ENCODE measurements at regions not wholly inside any gene's neighbourhood (a gene's known extent, or its start where the extent isn't known, plus 50 kb on each side); places are given as distances from the start of the nearest gene placed in this dataset.

DNA sequence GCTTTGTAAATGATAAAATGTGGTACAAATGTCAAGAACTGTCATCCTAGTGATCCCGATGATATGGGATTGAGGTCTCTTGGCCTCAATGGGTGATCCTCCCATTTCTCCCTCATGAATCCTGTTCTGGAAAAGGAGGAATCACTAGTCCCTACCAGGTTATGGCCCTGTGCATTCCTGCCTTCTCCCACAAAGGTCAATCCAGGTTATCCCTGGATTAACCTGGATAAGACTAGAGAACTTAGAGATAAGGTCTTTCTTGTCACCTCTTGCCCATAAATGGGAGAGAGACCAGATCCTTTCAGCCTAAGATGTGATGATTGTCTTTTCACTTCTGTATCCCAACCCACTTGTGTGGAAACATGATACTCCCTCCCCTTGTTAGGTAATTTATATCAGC lies 396.7 kb downstream of the BUD13 start:
- H3K4me2 ChIP-seq = no peak overlapping the region
- H3K79me2 ChIP-seq (ENCODE audit: insufficient read depth) = no peaks in the 10 kb centered on the region
- no peaks in the 10 kb centered on the region for H3K27me3 ChIP-seq (ENCODE audit: insufficient read depth)
- POLR2A ChIA-PET = no interaction called here
- no peaks in the 10 kb centered on the region for H3F3A ChIP-seq (replicated peaks; ENCODE audit: insufficient read depth)
- no peak overlapping the region for H3K9ac ChIP-seq
- H3K9me2 ChIP-seq = no peaks in the 10 kb centered on the region; the same call in 1 of the 2 replicates
- peak overlapping the region in 1 of 2 experiments; percentile 74; a peak in 2 of 4 replicates for H3K27ac ChIP-seq (ENCODE audit: low read depth in 2 of 2, low read length in 1 of 2)
- no peak overlapping the region for H2AFZ ChIP-seq (ENCODE audit: low read depth)
- DNase-seq = no peak
- H3K4me3 ChIP-seq (ENCODE audit: low read depth in 2 of 2, low read length in 1 of 2) = no peak overlapping the region
- no peaks in the 10 kb centered on the region for H3K36me3 ChIP-seq (replicated peaks in 1 of 2; ENCODE audit: control insufficient read depth in 1 of 2, insufficient read depth in 2 of 2, low read length in 1 of 2)
- 73% methylated on average over 1 of the region's 1 CpG for WGBS (ENCODE audit: low lambda C conversion rate)
- peaks cover 0 to 32% of the 10 kb centered on the region in 2 experiments; a peak in 1 of 4 replicates for H3K4me1 ChIP-seq (ENCODE audit: control insufficient read depth in 1 of 2, insufficient read depth in 2 of 2, low read depth in 1 of 2, low read length in 1 of 2)
- no peaks in the 10 kb centered on the region for H3K9me3 ChIP-seq
- H4K20me1 ChIP-seq (ENCODE audit: insufficient read depth) = no peaks in the 10 kb centered on the region
- CTCF ChIA-PET = no interaction called here
- TF ChIP-seq, protein P1, sequence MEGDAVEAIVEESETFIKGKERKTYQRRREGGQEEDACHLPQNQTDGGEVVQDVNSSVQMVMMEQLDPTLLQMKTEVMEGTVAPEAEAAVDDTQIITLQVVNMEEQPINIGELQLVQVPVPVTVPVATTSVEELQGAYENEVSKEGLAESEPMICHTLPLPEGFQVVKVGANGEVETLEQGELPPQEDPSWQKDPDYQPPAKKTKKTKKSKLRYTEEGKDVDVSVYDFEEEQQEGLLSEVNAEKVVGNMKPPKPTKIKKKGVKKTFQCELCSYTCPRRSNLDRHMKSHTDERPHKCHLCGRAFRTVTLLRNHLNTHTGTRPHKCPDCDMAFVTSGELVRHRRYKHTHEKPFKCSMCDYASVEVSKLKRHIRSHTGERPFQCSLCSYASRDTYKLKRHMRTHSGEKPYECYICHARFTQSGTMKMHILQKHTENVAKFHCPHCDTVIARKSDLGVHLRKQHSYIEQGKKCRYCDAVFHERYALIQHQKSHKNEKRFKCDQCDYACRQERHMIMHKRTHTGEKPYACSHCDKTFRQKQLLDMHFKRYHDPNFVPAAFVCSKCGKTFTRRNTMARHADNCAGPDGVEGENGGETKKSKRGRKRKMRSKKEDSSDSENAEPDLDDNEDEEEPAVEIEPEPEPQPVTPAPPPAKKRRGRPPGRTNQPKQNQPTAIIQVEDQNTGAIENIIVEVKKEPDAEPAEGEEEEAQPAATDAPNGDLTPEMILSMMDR (IDR thresholded peaks at IDR 0.05) = no peak
- TF ChIP-seq FOSL2 (IDR thresholded peaks at IDR 0.05; ENCODE audit: borderline replicate concordance, low read depth) (no peak), EZH2phosphoT487 (IDR thresholded peaks at IDR 0.05; ENCODE audit: borderline replicate concordance, low read depth) (no peak), TEAD4 (IDR thresholded peaks at IDR 0.05; ENCODE audit: borderline replicate concordance, insufficient read depth) (no peak), MXI1 (IDR thresholded peaks at IDR 0.05; ENCODE audit: low read depth, low read length) (no peak), RCOR1 (IDR thresholded peaks at IDR 0.05; ENCODE audit: low read length) (no peak)
- TF ChIP-seq, protein P2, sequence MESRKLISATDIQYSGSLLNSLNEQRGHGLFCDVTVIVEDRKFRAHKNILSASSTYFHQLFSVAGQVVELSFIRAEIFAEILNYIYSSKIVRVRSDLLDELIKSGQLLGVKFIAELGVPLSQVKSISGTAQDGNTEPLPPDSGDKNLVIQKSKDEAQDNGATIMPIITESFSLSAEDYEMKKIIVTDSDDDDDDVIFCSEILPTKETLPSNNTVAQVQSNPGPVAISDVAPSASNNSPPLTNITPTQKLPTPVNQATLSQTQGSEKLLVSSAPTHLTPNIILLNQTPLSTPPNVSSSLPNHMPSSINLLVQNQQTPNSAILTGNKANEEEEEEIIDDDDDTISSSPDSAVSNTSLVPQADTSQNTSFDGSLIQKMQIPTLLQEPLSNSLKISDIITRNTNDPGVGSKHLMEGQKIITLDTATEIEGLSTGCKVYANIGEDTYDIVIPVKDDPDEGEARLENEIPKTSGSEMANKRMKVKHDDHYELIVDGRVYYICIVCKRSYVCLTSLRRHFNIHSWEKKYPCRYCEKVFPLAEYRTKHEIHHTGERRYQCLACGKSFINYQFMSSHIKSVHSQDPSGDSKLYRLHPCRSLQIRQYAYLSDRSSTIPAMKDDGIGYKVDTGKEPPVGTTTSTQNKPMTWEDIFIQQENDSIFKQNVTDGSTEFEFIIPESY (IDR thresholded peaks at IDR 0.05; ENCODE audit: borderline replicate concordance, low read depth) = no peak

- POLR2A ChIA-PET = no interaction called here
- H3K36me3 ChIP-seq (replicated peaks in 1 of 2; ENCODE audit: control insufficient read depth in 1 of 2, insufficient read depth in 2 of 2, low read length in 1 of 2) = no peaks in the 10 kb centered on the region
Observed at GRCh38 chr11:116375221-116375620, 397.6 kb downstream of the BUD13 start.

More at GRCh38 chr11:116375221-116375620, 397.6 kb downstream of the BUD13 start:
- H4K20me1 ChIP-seq (ENCODE audit: insufficient read depth) = no peaks in the 10 kb centered on the region
- H3K27me3 ChIP-seq (ENCODE audit: insufficient read depth) = no peaks in the 10 kb centered on the region
- no peak for DNase-seq
- H3K4me2 ChIP-seq = no peak overlapping the region
- H3F3A ChIP-seq (replicated peaks; ENCODE audit: insufficient read depth) = no peaks in the 10 kb centered on the region
- H3K9me3 ChIP-seq = no peaks in the 10 kb centered on the region
- H3K4me3 ChIP-seq (ENCODE audit: low read depth in 2 of 2, low read length in 1 of 2) = no peak overlapping the region
- CTCF ChIA-PET = interaction anchor here (1.1 to 1.8 kb wide), 3 partner anchors 43 to 316 kb away, joined by 3 to 4 read pairs (median 3); no protein-coding TSS in a partner anchor
- no peak overlapping the region; a peak in 1 of 4 replicates for H3K27ac ChIP-seq (ENCODE audit: low read depth in 2 of 2, low read length in 1 of 2)
- TF ChIP-seq FOSL2 (IDR thresholded peaks at IDR 0.05; ENCODE audit: borderline replicate concordance, low read depth) (no peak), SMC3 (IDR thresholded peaks at IDR 0.05; ENCODE audit: low read depth, low read length) (peak; percentile 12; the same call in 1 of the 2 replicates), RAD21 (IDR thresholded peaks at IDR 0.05; ENCODE audit: low read length) (peak; percentile 32)
- WGBS (ENCODE audit: low lambda C conversion rate) = 59% methylated on average over 1 of the region's 1 CpG
- H3K4me1 ChIP-seq (ENCODE audit: control insufficient read depth in 1 of 2, insufficient read depth in 2 of 2, low read depth in 1 of 2, low read length in 1 of 2) = peaks cover 0 to 37% of the 10 kb centered on the region in 2 experiments; a peak in 2 of 4 replicates
- H3K9me2 ChIP-seq = no peaks in the 10 kb centered on the region; the same call in 1 of the 2 replicates
- no peak overlapping the region for H2AFZ ChIP-seq (ENCODE audit: low read depth)
- H3K9ac ChIP-seq = no peak overlapping the region
- H3K79me2 ChIP-seq (ENCODE audit: insufficient read depth) = no peaks in the 10 kb centered on the region

Measured in SK-N-SH (cell line).